HG03442 (cell line): ENCODE measurements at regions not wholly inside any gene's neighbourhood (a gene's known extent, or its start where the extent isn't known, plus 50 kb on each side); places are given as distances from the start of the nearest gene placed in this dataset.

Source experiments
- ATAC-seq: cut with Tn5 transposase; IDR thresholded peaks from one replicate; pipeline ENCODE4 v1.9.1; 2021; ENCODE audit warnings: mild to moderate bottlenecking, moderate library complexity; ENCODE audit not compliant: unreplicated experiment

- ATAC-seq: no peak
These were observed 99.3 kb upstream of the ALDH1A3 start for GRCh38 chr15:100780208-100780800.

GRCh38 chr15:100781061-100781960, 98.3 kb upstream of the ALDH1A3 start:
- ATAC-seq: no peak

GRCh38 chr15:100781961-100782530, 97.6 kb upstream of the ALDH1A3 start:
- ATAC-seq: no peak

GRCh38 chr15:100783291-100783690, 96.3 kb upstream of the ALDH1A3 start:
- no peak for ATAC-seq

GRCh38 chr15:100783760-100784492, 95.7 kb upstream of the ALDH1A3 start:
- no peak for ATAC-seq

GRCh38 chr15:100784493-100785180, 95.0 kb upstream of the ALDH1A3 start:
- ATAC-seq: no peak

- no peak for ATAC-seq
These were observed 94.2 kb upstream of the ALDH1A3 start for GRCh38 chr15:100785181-100786138.

- no peak for ATAC-seq
These were observed 93.5 kb upstream of the ALDH1A3 start for GRCh38 chr15:100786139-100786531.

- no peak for ATAC-seq
These were observed 92.6 kb upstream of the ALDH1A3 start for GRCh38 chr15:100786901-100787566.

GRCh38 chr15:100787567-100788417, 91.8 kb upstream of the ALDH1A3 start:
- ATAC-seq: no peak

GRCh38 chr15:100788418-100789105, 91.1 kb upstream of the ALDH1A3 start:
- ATAC-seq: no peak

- no peak for ATAC-seq
These were observed 88.8 kb upstream of the ALDH1A3 start for GRCh38 chr15:100790786-100791265.

GRCh38 chr15:100794008-100794407, 85.6 kb upstream of the ALDH1A3 start:
- ATAC-seq: no peak

- no peak for ATAC-seq
These were observed 78.3 kb upstream of the ALDH1A3 start for GRCh38 chr15:100801256-100801900.

- no peak for ATAC-seq
These were observed 77.0 kb upstream of the ALDH1A3 start for GRCh38 chr15:100802421-100803170.

- ATAC-seq: no peak
These were observed 76.5 kb upstream of the ALDH1A3 start for GRCh38 chr15:100803171-100803440.
